Lower leg skin (tissue), 4 donors: ENCODE measurements at regions not wholly inside any gene's neighbourhood (a gene's known extent, or its start where the extent isn't known, plus 50 kb on each side); places are given as distances from the start of the nearest gene placed in this dataset.

Experiments used
- DNase-seq, 2 donors: peaks; one replicate each; pipeline ENCODE4 v3.0.0-alpha.2; 2019; ENCODE audit warnings: low spot score in 2 of 2
- H3K4me3 ChIP-seq: fragments of 200-600 bp; sonication (generic); 2 replicates; pipeline ENCODE4 v1.5.1; 2017; ENCODE audit warnings: mild to moderate bottlenecking, low read depth; ENCODE audit not compliant: poor library complexity, severe bottlenecking
- CTCF ChIP-seq, 3 donors: fragments of 450-650 bp; IDR thresholded peaks; one replicate each; pipeline ENCODE4 v1.5.1; 2016; ENCODE audit warnings: antibody characterized with exemption in 3 of 3, mild to moderate bottlenecking in 3 of 3, moderate library complexity in 2 of 3
- POLR2A ChIP-seq, 2 donors: fragments of 450-650 bp; IDR thresholded peaks; one replicate each; pipeline ENCODE4 v1.6.1; 2016 to 2017; ENCODE audit warnings: antibody characterized with exemption in 2 of 2, mild to moderate bottlenecking in 1 of 2, moderate library complexity in 1 of 2
- WGBS, 2 donors: methylation state at CpG; one replicate each; pipeline ENCODE4 v1.1.5; 2018; 5-methylcytosine and 5-hydroxymethylcytosine counted together
- intact Hi-C: fragments of 100-400 bp; cut with DNase I; formaldehyde crosslinking; loops from one replicate; pipeline ENCODE4 v1.15.0; 2023; ENCODE audit warnings: low total_unique reads

- DNase-seq: peak in 1 of 2 donors; percentile 27
- intact Hi-C loops: no loop called here
- no peak for TF ChIP-seq POLR2A (IDR thresholded peaks at IDR 0.05)
- TF ChIP-seq CTCF (IDR thresholded peaks at IDR 0.05): no peak
- H3K4me3 ChIP-seq: no peak overlapping the region
- 26 to 29% methylated on average over 2 of the region's 2 CpGs for WGBS, 2 donors
Observed at GRCh38 chr11:106152013-106152412, 74.6 kb downstream of the AASDHPPT start.

- 0% methylated on average over 1 of the region's 1 CpG for WGBS, 2 donors
- no peak overlapping the region for H3K4me3 ChIP-seq
- TF ChIP-seq CTCF (IDR thresholded peaks at IDR 0.05) (no peak), POLR2A (IDR thresholded peaks at IDR 0.05) (no peak)
- intact Hi-C loops: no loop called here
- DNase-seq: no peak
Observed at GRCh38 chr11:106152824-106153223, 75.4 kb downstream of the AASDHPPT start.

GRCh38 chr11:106156290-106156937 lies 79.0 kb downstream of the AASDHPPT start:
- intact Hi-C loops: no loop called here
- TF ChIP-seq CTCF (IDR thresholded peaks at IDR 0.05): no peak
- no peak for TF ChIP-seq POLR2A (IDR thresholded peaks at IDR 0.05)
- WGBS, 2 donors: 20 to 22% methylated on average over 4 of the region's 4 CpGs
- H3K4me3 ChIP-seq: no peak overlapping the region
- DNase-seq: peak in 1 of 2 donors; percentile 21

GRCh38 chr11:106158406-106158805 lies 80.9 kb downstream of the AASDHPPT start:
- intact Hi-C loops: no loop called here
- 68 to 72% methylated on average over 3 of the region's 3 CpGs for WGBS, 2 donors
- TF ChIP-seq CTCF (IDR thresholded peaks at IDR 0.05) (no peak), POLR2A (IDR thresholded peaks at IDR 0.05) (no peak)
- no peak overlapping the region for H3K4me3 ChIP-seq
- no peak for DNase-seq

GRCh38 chr11:106159836-106160235 lies 82.4 kb downstream of the AASDHPPT start:
- TF ChIP-seq CTCF (IDR thresholded peaks at IDR 0.05): no peak
- TF ChIP-seq POLR2A (IDR thresholded peaks at IDR 0.05): no peak
- intact Hi-C loops: no loop called here
- H3K4me3 ChIP-seq: no peak overlapping the region
- DNase-seq: no peak

GRCh38 chr11:106160494-106160893 lies 83.0 kb downstream of the AASDHPPT start:
- H3K4me3 ChIP-seq: no peak overlapping the region
- 82 to 90% methylated on average over 7 of the region's 7 CpGs for WGBS, 2 donors
- intact Hi-C loops: no loop called here
- no peak for DNase-seq
- TF ChIP-seq CTCF (IDR thresholded peaks at IDR 0.05) (no peak), POLR2A (IDR thresholded peaks at IDR 0.05) (no peak)
